ENCODE measurements at regions not wholly inside any gene's neighbourhood (a gene's known extent, or its start where the extent isn't known, plus 50 kb on each side); places are given as distances from the start of the nearest gene placed in this dataset.

DNA sequence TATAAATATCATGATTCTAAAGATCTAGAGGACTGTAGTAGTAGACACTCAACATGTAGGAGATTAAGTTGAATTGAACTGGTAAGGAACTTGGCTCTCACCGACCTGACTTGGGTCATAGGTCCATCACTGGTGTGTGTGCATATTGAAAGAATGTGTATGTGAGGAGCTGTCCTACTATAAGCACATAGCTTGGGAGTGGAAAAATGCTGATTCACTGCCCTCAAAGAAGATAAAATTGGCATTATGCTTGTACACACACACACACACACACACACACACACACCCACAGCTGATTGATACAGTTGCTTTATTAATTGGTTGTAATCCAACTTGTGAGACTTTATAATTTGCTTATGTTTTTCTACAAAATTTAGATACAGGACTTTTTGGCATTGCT lies 411.0 kb upstream of the NR2F2 start:
- DNase-seq (ENCODE audit: low spot score) = no peak

GRCh38 chr15:95921404-95921803 lies 409.1 kb upstream of the NR2F2 start:
- DNase-seq (ENCODE audit: low spot score) = no peak

GRCh38 chr15:95922431-95922830 lies 408.1 kb upstream of the NR2F2 start:
- DNase-seq (ENCODE audit: low spot score) = no peak

- DNase-seq (ENCODE audit: low spot score) = no peak
Observed at GRCh38 chr15:95923792-95924191, 406.7 kb upstream of the NR2F2 start.

GRCh38 chr15:95928822-95929221 lies 401.7 kb upstream of the NR2F2 start:
- DNase-seq (ENCODE audit: low spot score) = no peak

- DNase-seq (ENCODE audit: low spot score) = no peak
Observed at GRCh38 chr15:95929232-95929846, 401.2 kb upstream of the NR2F2 start.

- DNase-seq (ENCODE audit: low spot score) = no peak
Observed at GRCh38 chr15:95930659-95931375, 399.7 kb upstream of the NR2F2 start.

GRCh38 chr15:95931619-95932018 lies 398.9 kb upstream of the NR2F2 start:
- no peak for DNase-seq (ENCODE audit: low spot score)

DNA sequence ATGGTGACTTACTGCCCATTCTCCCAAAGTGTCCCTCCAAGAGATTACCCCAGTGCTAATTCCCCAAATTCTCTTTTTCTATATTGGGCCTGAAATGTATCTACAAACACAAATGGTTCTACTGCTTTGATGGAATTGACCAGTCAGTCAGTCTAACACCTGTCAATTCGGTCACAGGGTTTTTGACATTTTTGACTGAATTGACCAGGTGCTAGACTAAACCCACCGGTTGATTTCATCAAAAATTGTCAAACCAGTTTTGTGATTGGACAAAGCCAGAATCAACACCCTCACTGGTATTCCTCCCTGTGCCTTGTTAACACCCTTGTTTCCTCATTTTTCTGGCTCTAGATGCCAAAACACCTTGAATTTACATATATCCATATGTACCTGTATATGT lies 398.4 kb upstream of the NR2F2 start:
- no peak for DNase-seq (ENCODE audit: low spot score)

DNA sequence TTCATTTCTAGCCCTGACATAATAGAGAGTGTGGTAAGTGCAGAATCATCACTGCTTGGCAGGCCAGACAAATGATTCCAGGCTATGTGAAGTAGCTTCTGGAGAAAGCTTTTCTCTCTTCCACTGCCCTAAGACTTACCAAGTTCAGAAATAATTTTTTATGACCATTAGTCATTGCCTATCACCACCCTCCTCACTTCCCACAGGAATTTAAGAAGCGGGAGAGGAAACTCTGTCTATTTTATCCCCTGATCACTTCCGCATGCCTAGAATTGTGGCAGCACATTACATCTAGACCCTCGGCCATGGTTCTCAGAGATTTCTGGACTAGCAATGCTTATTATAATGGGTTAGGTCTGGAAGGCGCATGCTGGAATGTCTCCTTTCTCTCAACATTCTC lies 397.8 kb upstream of the NR2F2 start:
- DNase-seq (ENCODE audit: low spot score) = no peak

DNA sequence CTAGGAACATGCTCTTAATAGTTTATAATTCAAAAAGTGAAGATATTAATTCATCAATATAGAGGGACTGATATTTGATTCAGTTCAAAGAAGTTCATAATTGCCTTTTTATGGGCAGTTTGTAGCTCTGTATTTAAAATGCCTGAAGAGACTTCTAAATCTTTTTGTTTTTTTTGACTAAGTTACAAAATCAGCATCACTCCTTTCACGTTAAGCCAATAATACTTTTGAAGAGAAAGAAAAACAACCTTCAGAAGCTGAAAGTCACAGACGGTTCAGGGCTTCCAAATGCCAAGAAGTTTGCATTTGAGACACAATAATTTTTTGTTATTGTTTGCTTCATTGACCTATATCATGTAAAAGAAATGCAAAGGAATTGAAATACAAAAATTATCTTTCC lies 394.6 kb upstream of the NR2F2 start:
- DNase-seq (ENCODE audit: low spot score) = no peak

- DNase-seq (ENCODE audit: low spot score) = no peak
Observed at GRCh38 chr15:95937128-95937528, 393.4 kb upstream of the NR2F2 start.

DNA sequence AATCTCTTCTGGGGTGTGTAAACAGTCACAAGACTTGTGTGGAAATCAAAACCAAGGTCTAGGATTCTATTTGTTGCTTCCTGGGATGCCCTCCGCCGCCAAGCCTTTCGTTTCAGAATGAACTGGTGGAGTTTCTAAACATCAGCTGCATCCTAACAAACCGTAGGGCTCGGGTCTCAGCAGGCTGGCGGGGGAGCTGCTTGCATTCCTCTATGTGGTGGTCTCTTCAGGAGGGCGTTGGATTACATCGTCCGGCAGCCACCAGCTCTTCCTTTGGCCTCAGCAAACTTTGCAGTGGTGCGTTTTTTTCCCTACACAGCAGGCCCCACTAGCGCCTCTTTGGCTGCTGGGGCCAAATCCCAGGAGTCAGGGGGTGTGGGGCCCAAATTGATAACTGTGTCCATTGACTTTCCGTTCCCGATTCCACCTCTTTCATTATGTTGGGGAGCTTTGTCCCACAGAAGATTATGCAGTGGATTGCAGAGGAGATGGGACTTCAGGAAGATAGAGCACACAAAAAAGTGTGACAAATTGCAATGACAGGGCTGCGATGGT lies 390.0 kb upstream of the NR2F2 start:
- peak; percentile 87 for DNase-seq (ENCODE audit: low spot score)

DNA sequence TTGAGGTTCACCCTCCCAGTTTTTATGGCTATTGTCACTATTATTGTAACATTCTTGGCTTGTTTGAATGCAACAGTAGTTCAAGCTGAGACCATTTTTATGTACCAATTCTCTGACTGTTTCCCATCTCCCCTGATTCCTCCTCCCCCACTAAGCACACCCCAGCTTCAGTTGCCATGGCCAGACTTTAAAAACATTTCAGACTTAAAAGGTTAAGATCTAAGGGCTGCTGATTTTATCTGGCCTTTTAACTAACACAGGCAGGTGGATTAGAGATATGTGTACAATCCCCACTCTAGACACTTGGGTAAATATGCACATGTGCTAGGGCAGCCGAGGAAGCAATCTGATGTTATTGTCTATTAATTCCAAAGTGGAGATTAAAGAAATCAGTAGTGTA lies 386.3 kb upstream of the NR2F2 start:
- DNase-seq (ENCODE audit: low spot score) = no peak

GRCh38 chr15:95944661-95945255 lies 385.7 kb upstream of the NR2F2 start:
- DNase-seq (ENCODE audit: low spot score) = no peak

DNA sequence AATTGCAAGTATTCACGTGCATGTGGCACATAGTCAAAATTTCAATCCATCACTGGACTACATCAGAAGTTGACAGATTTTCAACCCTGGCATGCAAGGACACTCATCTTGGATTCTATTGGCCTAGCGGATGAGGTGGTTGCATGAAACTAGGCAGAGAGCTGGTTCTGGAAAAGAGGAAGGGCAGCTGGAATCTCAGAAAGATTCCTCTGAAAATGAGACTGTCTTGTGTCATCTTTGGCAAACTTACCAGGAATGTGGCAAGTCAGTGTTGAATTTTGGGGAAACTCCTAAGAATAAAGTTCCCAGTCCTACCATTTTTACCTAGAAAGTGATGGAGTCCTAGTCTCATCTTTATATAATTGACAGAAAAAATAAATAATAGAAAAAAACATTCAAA lies 384.3 kb upstream of the NR2F2 start:
- DNase-seq (ENCODE audit: low spot score) = no peak

- DNase-seq (ENCODE audit: low spot score) = no peak
Observed at GRCh38 chr15:95946926-95947325, 383.6 kb upstream of the NR2F2 start.

DNA sequence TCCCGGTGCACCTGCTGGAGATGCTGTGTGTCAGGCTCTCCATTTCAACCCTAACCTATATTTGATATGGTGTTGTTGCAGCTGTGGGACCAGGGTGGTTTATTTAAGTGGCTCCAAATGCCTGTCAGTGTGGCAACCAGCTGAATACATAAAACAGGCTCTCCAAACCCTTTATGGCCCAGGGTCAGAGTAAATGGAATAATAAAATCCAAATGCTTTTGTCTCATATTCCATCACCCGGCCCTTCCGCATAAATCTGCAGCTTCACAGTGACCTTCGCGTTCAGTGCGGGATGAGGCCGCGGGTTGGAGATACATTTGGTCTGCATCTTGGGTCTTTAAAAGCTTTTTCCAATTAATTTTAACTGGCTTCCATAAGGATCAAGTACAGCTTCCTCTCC lies 382.1 kb upstream of the NR2F2 start:
- no peak for DNase-seq (ENCODE audit: low spot score)

GRCh38 chr15:95953032-95953431 lies 377.5 kb upstream of the NR2F2 start:
- no peak for DNase-seq (ENCODE audit: low spot score)

DNA sequence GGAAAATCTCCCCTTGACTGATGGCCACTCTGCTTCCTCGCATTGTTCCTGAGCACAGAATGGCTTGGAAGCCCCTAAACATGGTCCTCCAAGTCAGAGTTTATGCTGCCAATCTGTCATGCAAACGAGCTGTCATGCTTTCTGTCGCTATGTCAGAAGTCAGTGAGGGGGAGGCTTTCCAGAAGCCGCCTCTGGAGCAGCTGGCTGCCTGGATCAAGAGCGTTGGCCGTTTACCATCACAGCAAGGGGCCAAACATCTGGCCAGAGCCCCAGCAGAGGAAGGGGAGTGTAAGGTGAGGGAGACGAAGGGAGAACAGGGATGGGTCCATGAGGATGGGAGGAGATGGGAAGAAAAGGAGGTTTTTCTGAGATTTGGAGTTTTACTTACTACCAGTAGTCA lies 372.6 kb upstream of the NR2F2 start:
- DNase-seq (ENCODE audit: low spot score) = no peak

- DNase-seq (ENCODE audit: low spot score) = no peak
Observed at GRCh38 chr15:95958382-95958781, 372.1 kb upstream of the NR2F2 start.

DNA sequence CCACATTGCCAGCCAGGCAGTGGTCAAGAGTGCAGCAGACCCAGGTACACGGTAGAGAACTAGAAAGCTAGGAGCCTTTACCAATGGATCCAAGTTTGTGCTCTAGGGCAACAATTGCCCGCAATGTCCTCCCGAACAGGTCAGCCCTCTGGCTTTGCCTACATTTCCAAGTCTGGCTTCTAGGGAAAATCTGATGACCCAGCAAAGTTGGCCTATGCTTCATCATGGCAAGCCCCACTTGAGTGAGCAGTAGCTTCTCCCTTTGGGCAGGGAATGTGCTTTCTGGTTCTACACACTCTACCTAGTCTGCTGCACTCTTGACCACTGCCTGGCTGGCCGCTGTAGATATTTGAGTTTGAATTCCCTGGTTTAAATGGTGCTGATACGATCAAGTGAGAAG lies 361.6 kb upstream of the NR2F2 start:
- no peak for DNase-seq (ENCODE audit: low spot score)

GRCh38 chr15:95970326-95970725 lies 360.2 kb upstream of the NR2F2 start:
- DNase-seq (ENCODE audit: low spot score) = no peak

All from ecto neural progenitor cell (in vitro differentiated cells).